ENCODE measurements at regions not wholly inside any gene's neighbourhood (a gene's known extent, or its start where the extent isn't known, plus 50 kb on each side); places are given as distances from the start of the nearest gene placed in this dataset.
"Not testable (repeated sequence)": the region's sequence is repeated elsewhere in the genome, so short reads cannot be mapped to it uniquely, and the experiment has no call there.

DNA sequence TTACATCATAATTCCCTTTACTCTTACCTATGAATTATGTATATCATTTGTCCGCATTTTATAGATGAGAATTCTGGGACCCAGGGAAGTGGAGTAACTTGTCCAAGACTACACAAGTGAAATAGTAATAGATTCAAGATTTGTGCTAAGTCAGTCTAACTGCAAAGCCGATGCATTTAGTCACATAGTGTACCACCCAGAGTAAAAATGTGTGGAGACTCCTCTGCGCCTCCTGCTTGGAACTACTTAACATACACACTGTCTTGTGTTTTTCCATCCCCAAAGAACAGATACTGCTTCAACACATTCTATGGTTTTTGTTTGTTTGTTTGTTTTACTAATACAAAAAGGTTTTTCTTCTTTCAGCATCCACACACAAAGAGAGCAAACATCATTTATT is 729.8 kb downstream of the PRELID2 start:
- no peak for DNase-seq (ENCODE audit: low spot score)

DNA sequence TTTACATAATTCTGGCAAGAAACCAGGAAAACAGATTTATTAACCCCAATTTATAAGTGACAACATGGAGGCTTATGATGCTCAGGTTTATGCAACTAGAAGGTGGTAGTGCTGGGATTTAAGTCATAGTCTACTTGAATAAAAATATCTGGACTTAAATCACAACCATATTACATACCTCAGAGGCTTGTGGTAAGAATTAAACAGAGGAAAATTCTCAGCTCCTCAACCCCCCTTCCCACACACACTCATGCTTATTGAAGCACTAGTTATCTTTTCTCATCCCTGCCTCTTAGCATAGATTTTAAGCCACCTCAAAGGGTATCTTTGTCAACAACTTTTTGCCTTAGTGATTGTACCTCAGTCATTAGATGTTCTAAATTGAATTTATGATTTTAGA is 731.0 kb downstream of the PRELID2 start:
- no peak for DNase-seq (ENCODE audit: low spot score)

DNA sequence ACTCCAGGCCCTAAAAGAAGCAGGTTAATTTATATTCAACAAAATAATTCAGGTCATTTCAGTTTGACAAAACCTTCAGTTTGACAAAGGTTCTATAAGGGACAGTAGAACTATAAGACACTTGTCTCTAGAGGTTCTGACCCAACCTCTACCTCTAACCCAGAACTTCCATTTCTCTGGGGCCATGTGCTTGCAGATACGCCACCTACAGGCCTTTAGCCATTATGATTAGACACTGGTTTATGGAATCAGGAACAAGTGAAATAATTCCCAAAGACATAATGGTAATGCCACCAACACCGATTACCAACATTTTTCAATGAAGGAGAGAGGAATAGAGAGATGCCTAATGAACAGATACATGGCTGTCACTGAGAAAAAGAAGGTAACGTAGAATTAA is 733.9 kb downstream of the PRELID2 start:
- DNase-seq (ENCODE audit: low spot score) = no peak

DNA sequence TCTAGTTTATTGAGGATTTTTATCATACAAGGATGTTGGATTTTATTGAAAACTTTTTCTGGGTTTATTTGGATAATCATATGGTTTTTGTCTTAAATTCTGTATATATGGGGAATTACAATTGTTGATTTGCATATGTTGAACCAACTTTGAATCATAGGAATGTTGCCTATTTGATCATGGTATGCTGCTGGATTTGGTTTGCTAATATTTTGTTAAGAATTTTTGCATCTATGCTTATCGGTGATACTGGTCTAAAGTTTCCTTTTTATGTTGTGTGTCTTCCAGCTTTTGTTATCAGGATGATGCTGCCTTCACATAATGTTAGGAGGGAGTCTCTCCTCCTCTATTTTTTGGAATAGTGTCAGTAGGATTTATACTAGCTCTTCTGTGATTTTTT is 745.0 kb downstream of the PRELID2 start:
- no peak for DNase-seq (ENCODE audit: low spot score)

DNA sequence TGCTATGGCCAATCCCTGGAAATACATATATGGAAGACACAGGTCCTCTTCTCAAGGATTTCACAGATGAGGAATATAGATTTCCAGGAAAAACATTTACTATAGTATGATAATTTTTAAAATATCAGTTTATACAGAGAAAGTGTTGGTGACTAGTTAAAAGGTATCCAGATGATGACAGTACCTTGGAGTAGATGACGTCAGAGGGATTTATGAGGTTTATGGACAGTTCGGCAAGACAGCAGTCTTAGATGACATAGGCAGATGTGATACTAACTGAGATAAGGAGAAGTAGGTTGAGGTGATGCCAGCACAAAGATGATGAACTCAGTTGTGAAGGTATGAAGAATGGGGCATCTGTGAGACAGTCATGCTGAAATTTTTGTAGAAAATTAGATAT is 750.3 kb downstream of the PRELID2 start:
- DNase-seq (ENCODE audit: low spot score) = no peak

DNA sequence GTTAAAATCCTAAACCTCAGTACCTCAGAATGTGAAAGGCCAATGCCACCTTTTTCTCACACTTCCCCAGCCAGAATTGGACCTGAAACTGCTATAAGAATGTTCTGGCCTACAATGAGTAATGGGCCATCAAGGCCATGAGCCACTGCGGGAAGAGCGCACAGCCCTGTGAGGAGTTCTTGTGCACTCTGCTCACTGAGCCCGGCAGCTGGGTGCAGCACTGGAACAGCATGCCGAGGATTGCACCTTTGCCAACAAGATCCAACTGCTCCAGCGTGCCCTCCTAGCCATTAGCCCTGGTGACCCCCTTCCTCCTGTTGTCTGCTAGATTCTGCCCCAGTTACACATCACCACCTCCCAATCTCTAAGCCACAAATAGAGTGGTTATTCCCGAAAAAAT is 758.1 kb downstream of the PRELID2 start:
- DNase-seq (ENCODE audit: low spot score) = no peak

DNA sequence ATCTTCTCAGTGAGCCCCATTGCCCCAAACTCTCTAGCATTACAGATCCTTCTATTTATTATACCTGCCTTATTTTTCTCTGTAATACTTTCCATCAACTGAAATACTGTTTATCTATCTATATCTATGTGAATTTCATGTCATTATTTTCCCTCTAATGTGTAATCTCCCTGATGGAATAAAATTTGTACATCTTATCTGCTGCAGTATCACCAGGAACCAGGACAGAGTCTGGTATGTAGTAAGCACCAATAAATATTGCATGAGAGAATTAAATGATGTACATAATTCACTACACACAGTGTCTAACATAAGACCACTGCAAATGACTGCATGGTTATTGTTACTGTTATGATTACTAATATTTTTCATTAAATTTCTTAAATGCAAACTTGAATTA is 759.1 kb downstream of the PRELID2 start:
- DNase-seq (ENCODE audit: low spot score) = no peak

DNA sequence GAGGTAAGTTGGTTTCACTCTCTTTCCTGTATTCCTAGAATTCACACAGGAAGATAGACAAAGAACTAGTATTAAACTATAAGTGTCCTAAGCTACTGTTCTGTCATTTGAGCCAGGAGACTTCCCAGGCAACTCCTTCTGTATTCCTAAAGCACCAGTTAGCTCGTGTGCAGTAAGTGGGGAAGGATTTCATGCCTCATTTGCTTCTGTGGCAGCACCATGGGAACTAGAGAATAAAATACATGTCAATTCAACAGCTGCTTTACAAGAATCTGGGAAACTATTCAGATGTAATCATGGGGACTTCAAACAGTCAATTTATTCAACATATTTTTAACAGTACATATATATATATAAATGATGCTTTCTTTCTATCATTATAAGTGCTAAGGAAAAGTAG is 762.3 kb downstream of the PRELID2 start:
- DNase-seq (ENCODE audit: low spot score) = no peak

DNA sequence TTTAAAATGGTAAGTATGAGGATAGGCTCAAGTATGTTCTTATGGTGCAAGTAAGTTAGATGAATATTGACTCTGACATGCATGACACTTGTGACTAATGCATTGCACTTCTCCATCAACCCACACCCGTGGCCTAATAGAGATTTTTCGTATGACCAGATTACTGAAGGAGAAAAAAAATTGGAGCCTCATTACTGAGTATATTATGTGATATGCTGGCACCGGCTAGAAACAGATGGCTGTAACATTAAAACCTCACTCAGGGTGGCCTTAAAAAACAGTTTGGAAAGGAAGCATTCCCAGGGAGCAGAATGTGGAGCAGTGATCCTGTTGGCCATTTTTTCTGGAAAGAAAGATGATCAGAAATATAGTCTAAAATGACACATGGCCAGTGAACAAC is 766.4 kb downstream of the PRELID2 start:
- no peak for DNase-seq (ENCODE audit: low spot score)

DNA sequence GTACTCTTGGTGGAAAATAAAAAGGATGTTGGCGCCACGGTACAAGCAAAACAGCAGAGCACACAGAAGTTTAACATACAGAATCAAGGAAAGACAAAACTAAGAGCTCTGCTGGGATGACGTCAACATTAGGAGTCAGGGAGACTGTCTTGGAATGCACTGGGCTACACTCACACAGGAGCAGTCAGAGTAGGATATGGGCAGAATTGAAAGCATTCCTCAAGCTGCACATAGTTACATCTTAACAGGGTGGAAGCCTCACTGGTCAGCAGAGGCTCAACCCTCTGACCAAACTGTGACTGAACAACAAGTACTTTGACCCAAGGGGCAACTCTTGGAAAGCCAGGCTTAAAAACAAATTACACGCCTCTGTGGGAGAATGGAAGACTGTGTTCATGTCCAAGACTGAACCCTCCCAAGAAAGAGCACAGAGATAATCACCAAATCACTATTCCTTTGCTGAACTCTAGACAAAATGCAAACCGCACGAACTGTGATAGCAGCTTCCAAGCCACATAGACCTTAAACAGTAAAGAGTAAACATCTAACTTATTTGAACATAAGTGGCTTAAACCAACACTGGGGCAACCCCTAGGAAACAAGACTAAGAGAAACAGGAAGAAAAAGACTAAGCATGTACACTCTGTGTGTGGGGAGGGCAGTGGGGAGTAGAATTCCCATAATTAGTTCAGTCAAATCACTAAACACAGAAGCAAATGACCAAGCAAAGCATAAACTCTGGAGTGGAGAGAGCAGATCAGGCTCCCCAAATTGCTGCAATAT is 772.7 kb downstream of the PRELID2 start:
- no peak for DNase-seq (ENCODE audit: low spot score)

DNA sequence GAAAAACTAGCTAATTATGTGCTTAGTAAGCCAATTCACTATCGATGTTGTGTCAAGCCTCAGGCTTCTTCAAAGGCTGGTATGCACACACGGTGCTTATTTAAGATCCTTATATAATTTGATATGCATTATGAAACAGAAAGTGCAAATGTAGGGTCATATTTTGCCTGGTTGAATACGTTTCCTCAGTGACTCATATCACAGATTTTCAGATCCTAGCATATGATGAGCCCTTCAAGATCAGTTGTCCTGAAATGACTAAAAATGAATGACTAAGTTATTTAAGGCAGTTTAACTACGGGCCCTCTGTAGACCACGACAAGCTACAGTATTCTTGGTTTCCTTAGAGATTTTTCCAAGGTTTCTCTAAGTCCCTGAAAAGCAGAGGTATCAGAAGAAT is 778.3 kb downstream of the PRELID2 start:
- DNase-seq (ENCODE audit: low spot score) = no peak

DNA sequence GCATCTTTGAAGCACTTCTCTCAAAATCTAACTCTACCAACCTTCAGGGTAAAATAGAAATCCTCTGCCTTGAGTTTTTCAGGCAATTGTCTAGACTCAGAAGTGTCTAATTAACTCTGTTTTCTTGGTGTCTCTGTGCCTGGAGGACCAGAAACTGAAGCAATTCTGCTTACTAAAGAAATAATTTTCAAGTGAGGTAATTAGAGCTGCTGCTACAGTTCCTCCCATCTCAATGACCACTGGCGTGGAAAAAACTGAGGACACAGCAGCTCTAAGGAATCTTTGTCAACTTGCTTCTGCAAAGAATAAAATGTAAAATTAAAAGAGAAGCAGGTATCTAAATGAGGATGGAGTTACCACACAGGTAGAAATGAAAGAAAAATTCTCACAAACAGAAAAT is 785.0 kb downstream of the PRELID2 start:
- DNase-seq (ENCODE audit: low spot score) = no peak

DNA sequence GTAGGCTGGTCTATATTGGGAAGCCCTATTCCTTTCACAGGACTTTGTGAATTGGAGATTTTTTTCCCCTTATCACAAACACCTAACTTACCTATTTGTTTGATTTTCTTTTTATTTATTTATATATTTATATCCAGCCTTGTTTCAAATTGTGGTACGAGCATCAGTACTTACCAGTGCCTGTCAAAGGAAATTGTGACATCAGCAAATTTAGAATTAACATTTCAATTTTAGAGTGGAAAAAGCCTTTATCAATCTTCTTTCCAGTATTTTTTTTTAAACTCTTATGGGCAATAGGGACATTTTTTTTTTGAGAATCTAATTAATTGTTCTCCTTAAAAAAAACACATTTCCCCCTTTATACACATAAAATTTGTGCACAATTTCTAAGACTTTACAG is 790.2 kb downstream of the PRELID2 start:
- DNase-seq (ENCODE audit: low spot score) = no peak

DNA sequence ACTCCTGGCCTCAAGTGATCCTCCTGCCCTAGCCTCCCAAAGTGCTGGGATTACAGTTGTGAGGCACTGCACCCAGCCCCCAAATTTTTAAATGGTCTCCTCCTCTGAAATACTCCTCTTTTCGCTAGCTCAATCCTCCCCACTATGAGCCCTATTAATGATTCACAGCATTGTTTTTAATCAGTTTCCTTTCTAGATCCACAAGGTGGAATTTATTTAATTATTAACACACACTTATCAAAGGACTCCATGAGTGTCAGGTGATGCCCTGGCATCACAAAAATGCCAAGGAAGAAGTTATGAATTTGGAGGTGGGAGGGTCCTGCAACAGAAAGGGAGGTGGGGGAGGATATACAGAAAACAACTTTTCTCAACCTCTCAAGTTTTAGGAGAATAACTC is 806.5 kb downstream of the PRELID2 start:
- DNase-seq (ENCODE audit: low spot score) = no peak

DNA sequence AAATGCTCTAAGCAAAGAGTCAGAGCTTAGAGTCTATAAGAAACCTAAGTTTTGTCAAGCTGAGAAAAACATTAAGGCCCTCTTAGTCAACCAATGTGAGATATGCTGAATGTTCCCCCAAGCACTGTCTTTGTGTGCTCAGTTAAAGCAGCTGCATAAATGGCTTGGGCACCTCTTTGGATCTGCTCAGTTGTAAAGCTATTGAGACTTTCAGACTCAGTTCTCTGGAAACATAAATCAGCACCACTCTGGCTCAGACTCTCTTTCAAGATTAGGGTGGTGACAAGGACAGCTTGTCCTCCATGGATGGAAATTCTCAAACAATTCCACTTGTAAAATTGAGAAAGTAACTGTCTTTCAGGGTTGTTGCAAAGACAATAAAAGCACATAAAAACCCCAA is 807.9 kb downstream of the PRELID2 start:
- no peak for DNase-seq (ENCODE audit: low spot score)

DNA sequence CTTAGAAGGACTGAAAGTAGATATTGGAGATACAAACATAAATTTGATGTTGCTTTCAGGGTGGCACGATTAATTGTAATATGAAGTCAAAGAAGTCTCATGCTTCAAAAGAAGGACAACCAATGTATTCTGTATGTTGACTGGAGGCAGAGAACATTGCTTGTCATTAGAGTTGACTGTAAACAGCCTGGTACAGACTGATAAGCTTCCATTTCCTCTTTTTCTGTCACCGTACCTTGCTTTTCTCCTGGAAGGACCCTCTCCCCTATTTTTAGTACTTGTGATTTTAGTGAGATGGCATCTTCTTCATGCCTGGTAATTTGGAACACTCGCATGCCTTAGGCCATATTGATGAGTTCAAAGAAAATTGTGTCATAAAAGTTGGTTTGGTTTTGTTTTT is 809.4 kb downstream of the PRELID2 start:
- DNase-seq (ENCODE audit: low spot score) = no peak

DNA sequence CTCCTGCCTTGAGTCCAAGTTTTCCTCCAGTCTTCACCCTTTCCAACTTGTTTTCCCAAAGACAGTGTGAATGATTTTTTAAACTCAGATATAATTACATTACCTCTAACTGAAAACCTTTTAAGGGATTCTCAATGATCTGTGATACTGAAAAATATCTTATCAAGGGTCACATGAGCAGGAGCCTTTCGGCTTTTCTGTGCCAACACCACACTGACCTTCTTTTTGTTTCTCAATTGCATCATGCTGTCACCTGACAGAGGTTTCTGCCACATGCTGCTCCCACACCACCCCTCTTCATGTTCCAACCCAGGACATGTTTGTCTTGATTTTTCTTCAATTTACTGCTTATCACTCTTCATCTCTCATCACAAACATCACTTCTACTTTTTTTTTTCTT is 820.0 kb downstream of the PRELID2 start:
- no peak for DNase-seq (ENCODE audit: low spot score)

DNA sequence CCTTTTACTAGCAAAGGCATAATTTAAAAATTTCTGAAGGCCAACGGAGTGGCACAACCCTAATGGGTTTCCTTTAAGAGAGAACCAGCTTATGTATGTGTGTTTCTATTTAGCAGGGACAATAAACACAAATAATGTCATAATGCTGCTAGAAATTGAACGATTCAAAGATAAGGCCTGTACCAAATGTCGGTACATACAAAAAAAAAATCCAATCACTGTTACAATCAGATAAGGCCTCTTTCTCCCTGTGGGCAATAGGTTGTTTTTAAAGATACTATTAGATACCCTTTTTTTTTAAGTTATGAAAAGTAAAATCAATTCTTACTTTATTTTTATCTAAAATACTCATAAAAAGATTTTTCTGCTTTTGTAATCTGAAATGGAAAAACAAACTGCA is 821.0 kb downstream of the PRELID2 start:
- no peak for DNase-seq (ENCODE audit: low spot score)

DNA sequence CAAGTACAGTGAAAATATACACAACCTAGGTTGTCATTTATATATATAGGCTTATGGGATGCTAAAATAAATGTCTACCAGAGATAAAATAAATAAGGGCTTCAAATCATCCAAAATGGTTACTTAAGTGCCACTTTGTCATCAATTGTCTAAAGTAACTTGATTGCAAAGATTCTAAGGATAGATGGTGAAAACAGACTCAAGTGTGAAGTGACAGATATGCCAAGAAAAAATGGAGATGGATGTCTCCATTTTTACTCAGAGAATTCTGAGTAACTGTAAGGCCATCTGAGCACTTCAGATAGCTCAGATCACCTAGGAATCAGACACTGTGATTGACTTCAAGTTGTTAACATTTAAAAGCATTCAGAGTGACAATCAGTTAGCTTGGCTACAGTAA is 824.3 kb downstream of the PRELID2 start:
- no peak for DNase-seq (ENCODE audit: low spot score)

DNA sequence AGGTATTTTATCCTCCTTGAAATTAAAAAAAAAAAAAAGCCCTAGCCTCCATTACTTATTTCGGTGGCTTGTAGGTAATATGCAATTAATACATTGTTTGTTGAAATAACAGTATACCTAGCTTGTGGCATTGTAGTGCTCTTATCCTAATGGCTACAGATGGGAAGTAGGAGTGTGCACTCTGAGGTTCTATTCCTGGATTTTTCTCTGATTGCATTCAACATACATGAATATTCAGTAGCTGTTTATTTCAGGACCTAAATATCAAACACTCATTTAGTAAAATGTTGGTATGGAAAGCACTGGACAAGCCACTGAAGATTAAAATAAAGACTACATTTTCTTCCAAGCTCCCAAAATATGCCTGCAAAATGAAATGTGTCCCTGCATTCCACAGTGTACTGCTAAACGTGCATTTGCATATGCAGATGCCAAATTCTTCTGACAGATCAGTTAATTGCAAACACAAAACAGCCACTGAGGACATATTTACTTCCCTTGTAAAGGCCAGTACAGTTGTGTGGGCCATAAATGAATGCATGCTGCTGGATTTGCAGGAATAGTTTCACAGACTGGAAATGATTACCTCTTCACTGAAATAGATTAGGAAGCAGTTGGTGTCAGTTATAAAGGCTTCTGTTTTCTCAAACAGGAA is 826.1 kb downstream of the PRELID2 start:
- no peak for DNase-seq (ENCODE audit: low spot score)

DNA sequence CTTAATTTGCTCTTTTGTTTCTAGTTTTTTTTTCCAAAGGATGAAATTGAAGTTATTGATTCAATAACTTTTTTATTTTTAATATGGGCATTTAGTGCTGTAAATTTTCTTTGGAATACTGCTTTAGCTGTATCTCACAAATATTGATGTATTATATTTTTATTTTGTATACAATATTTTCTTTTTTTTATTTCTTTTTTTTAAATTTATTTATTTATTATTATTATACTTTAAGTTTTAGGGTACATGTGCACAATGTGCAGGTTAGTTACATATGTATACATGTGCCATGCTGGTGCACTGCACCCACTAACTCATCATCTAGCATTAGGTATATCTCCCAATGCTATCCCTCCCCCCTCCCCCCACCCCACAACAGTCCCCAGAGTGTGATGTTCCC is 823.7 kb downstream of the KCTD16 start:
- not testable (repeated sequence) for DNase-seq (ENCODE audit: low spot score)

DNA sequence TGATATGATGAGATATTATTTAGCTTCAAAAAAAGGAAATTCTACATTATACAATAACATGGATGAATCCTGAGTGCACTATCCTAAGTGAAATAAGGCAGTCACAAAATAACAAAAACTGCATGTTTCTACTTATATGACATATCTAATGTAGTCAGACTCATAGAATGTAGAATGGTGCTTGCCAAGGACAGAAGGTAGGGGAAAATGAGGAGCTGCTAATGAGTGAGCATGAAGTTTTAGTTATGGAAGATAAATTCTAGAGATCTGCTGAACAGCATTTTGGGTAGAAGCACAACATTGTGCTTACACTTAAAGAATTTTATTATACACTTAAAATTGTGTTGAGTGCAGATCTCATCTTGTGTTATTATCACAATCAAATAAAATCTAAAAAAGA is 812.4 kb downstream of the KCTD16 start:
- DNase-seq (ENCODE audit: low spot score) = no peak

DNA sequence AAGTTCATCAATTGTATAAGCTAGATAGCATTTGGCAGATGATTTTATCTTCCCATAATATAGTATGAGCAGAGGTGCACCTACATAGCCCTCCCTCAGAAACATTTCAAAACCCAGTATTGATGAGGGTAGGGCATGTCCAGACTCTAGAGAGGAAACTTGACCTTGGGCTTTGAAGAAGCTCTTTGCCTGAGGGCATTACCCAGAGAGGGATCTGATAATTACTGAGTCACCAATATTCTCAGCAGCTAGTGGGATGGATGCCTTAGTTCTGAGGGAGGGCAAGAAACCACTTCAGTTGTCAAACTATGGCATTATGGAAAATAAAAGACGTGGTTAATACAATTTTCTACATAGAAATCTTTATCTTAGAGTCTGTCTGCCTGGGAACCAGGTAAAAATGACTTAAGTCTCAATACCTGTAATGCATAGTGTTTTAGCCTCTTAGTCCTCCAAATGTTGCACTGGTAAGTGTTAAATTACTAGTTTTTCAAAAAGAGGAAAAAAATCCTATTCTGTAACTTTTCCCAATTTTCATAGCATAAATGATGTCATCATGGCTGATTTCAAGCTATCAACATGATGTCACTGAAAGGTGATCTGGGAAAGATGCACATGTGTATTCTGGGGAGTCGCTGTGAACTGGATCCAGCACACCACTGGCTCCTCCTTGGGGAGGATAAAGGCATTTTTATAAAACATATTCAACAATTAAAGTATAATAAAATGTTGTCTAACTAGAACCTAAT is 809.0 kb downstream of the KCTD16 start:
- DNase-seq (ENCODE audit: low spot score) = no peak
